Neural crest cell (in vitro differentiated cells): ENCODE measurements at regions not wholly inside any gene's neighbourhood (a gene's known extent, or its start where the extent isn't known, plus 50 kb on each side); places are given as distances from the start of the nearest gene placed in this dataset.

Experiments
- DNase-seq: peaks from one replicate; pipeline ENCODE4 v3.0.0; 2021; ENCODE audit warnings: low read depth, mixed read lengths, low spot score
- H3K27ac Mint-ChIP-seq: one replicate; pipeline ENCODE4 v1.8.0; 2021; ENCODE audit warnings: mild to moderate bottlenecking, mixed read lengths; ENCODE audit not compliant: unreplicated experiment
- H3K27me3 Mint-ChIP-seq: 2 replicates; pipeline ENCODE4 v1.8.0; 2021; ENCODE audit warnings: low read depth, mild to moderate bottlenecking, mixed read lengths
- H3K36me3 Mint-ChIP-seq: 2 replicates; pipeline ENCODE4 v1.8.0; 2021; ENCODE audit warnings: low read depth, mild to moderate bottlenecking, mixed read lengths
- H3K4me1 Mint-ChIP-seq: 2 replicates; pipeline ENCODE4 v1.8.0; 2021; ENCODE audit warnings: mixed read lengths
- H3K4me3 Mint-ChIP-seq: one replicate; pipeline ENCODE4 v1.8.0; 2021; ENCODE audit warnings: mild to moderate bottlenecking, mixed read lengths
- H3K9me3 Mint-ChIP-seq: 2 replicates; pipeline ENCODE4 v1.8.0; 2021; ENCODE audit warnings: mixed read lengths
- TF ChIP-seq, protein P1 (sequence below): fragments of 200-600 bp; sonication (generic); conservative IDR thresholded peaks from 2 replicates; pipeline ENCODE4 v1.5.0; 2021; ENCODE audit warnings: antibody characterized with exemption, mild to moderate bottlenecking

DNA sequence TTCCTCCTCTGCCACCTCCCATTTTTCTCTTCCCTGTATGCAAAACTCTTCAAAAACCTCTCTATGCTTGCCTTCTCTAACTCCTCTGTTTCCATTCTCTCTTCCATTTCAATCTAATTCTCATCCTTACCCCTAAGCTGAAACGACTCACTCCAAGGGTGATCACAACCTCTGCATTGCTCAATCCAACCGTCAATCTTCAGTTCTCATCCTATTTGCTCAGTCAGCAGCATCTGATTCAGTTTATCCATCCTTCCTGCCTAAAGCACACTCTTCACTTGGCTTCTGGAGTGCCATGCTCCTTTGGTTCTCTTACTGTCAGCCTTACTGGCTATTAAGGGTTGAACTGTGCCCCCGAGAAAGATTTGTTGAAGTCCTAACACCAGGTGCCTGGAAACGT, 163.5 kb upstream of the NEBL start:
- H3K27ac Mint-ChIP-seq = no peak overlapping the region

GRCh38 chr10:21057989-21058388, 160.9 kb upstream of the NEBL start:
- no peak overlapping the region for H3K27ac Mint-ChIP-seq
- no peak for DNase-seq
- TF ChIP-seq, protein P1, sequence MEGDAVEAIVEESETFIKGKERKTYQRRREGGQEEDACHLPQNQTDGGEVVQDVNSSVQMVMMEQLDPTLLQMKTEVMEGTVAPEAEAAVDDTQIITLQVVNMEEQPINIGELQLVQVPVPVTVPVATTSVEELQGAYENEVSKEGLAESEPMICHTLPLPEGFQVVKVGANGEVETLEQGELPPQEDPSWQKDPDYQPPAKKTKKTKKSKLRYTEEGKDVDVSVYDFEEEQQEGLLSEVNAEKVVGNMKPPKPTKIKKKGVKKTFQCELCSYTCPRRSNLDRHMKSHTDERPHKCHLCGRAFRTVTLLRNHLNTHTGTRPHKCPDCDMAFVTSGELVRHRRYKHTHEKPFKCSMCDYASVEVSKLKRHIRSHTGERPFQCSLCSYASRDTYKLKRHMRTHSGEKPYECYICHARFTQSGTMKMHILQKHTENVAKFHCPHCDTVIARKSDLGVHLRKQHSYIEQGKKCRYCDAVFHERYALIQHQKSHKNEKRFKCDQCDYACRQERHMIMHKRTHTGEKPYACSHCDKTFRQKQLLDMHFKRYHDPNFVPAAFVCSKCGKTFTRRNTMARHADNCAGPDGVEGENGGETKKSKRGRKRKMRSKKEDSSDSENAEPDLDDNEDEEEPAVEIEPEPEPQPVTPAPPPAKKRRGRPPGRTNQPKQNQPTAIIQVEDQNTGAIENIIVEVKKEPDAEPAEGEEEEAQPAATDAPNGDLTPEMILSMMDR = no peak
- H3K4me1 Mint-ChIP-seq = no peaks in the 10 kb centered on the region
- H3K27me3 Mint-ChIP-seq = no peaks in the 10 kb centered on the region
- no peak overlapping the region for H3K4me3 Mint-ChIP-seq
- H3K9me3 Mint-ChIP-seq = peaks cover 8% of the 10 kb centered on the region
- peaks cover 11% of the 10 kb centered on the region for H3K36me3 Mint-ChIP-seq

More for the DNA sequence above, 163.5 kb upstream of the NEBL start:
- DNase-seq = no peak
- peaks cover 11% of the 10 kb centered on the region for H3K36me3 Mint-ChIP-seq
- H3K4me1 Mint-ChIP-seq = no peaks in the 10 kb centered on the region
- H3K9me3 Mint-ChIP-seq = peaks cover 8% of the 10 kb centered on the region
- no peak overlapping the region for H3K4me3 Mint-ChIP-seq
- TF ChIP-seq, protein P1 = no peak
- H3K27me3 Mint-ChIP-seq = no peaks in the 10 kb centered on the region

DNA sequence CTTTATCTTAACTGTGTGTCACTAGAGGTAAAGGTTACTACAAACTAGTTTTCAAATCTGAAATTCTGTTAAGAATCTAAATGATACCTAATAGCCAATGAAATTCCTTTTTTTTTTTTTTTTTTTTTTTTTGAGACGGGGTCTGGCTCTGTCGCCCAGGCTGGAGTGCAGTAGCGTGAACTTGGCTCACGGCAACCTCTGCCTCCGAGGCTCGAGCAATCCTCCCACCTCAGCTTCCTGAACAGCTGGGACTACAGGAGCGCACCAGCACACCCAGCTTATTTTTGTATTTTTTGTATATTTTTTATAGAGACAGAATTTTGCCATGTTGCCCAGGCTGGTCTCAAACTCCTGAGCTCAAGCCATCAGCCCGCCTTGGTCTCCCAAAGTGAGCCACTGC, 160.3 kb upstream of the NEBL start:
- Mint-ChIP-seq H3K27me3 (no peaks in the 10 kb centered on the region), H3K9me3 (peaks cover 12% of the 10 kb centered on the region), H3K4me1 (no peaks in the 10 kb centered on the region), H3K36me3 (peaks cover 11% of the 10 kb centered on the region), H3K4me3 (no peak overlapping the region), H3K27ac (no peak overlapping the region)
- no peak for DNase-seq
- TF ChIP-seq, protein P1 = no peak

- H3K27ac Mint-ChIP-seq = no peak overlapping the region
- H3K36me3 Mint-ChIP-seq = peaks cover 15% of the 10 kb centered on the region
- no peak for DNase-seq
- no peaks in the 10 kb centered on the region for H3K27me3 Mint-ChIP-seq
- peaks cover 14% of the 10 kb centered on the region for H3K9me3 Mint-ChIP-seq
- H3K4me3 Mint-ChIP-seq = no peak overlapping the region
- TF ChIP-seq, protein P1 = no peak
- no peaks in the 10 kb centered on the region for H3K4me1 Mint-ChIP-seq
Measured at GRCh38 chr10:21056461-21056860, 159.3 kb upstream of the NEBL start.

- peaks cover 3% of the 10 kb centered on the region for H3K4me1 Mint-ChIP-seq
- TF ChIP-seq, protein P1 = no peak
- peaks cover 12% of the 10 kb centered on the region for H3K36me3 Mint-ChIP-seq
- DNase-seq = no peak
- no peak overlapping the region for H3K27ac Mint-ChIP-seq
- H3K4me3 Mint-ChIP-seq = no peak overlapping the region
- no peaks in the 10 kb centered on the region for H3K27me3 Mint-ChIP-seq
- peaks cover 14% of the 10 kb centered on the region for H3K9me3 Mint-ChIP-seq
Measured at GRCh38 chr10:21055339-21056135, 158.4 kb upstream of the NEBL start.
